CD1c-positive myeloid dendritic cell (primary cell): ENCODE measurements at regions not wholly inside any gene's neighbourhood (a gene's known extent, or its start where the extent isn't known, plus 50 kb on each side); places are given as distances from the start of the nearest gene placed in this dataset.
A peak's percentile ranks its signal among the peaks of the same experiment; 100 is the strongest.
"Not testable (repeated sequence)": the region's sequence is repeated elsewhere in the genome, so short reads cannot be mapped to it uniquely, and the experiment has no call there.

Experiments used
- DNase-seq: peaks from one replicate; pipeline ENCODE4 v3.0.0-alpha.2; 2016; ENCODE audit errors: extremely low spot score

DNA sequence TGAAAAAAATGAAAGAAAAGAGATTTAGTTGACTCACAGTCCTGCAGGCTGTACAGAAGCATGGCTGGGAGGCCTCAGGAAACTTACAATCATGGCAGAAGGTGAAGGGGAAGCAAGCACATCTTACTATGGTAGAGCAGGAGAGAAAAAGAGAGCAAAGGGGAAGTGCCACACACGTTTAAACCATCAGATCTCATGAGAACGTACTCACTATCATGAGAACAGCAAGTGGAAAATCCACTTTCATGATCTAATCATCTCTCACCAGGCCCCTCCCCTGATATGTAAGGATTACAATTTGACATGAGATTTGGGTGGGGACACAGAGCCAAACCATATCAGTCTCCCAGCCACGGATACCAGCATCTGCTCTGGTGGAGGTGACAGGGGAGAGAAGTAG is 50.8 kb upstream of the CPOX start:
- peak; percentile 16 for DNase-seq

GRCh38 chr3:98645039-98645438 is 51.6 kb upstream of the CPOX start:
- peak; percentile 63 for DNase-seq

GRCh38 chr3:98646680-98647079 is 53.3 kb upstream of the CPOX start:
- no peak for DNase-seq

DNA sequence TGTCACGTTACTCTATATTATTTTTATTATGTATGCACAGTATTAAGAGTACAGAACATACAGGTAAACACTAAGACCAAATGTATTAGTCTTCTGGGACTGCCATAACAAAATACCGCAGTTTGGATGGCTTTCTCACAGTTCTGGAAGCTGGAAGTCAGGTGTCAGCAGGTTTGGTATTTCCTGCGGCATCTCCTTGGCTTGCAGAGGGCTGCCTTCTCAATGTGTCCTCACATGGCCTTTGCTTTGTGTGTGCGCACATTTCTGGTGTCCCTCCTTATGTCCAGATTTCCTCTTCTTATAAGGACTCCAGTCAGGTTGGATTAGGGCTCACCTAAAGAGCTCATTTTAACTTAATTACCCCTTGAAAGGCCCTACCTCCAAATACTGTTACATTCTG is 53.8 kb upstream of the CPOX start:
- no peak for DNase-seq

GRCh38 chr3:98650971-98651779 is 57.8 kb upstream of the CPOX start:
- peak; percentile 52 for DNase-seq

DNA sequence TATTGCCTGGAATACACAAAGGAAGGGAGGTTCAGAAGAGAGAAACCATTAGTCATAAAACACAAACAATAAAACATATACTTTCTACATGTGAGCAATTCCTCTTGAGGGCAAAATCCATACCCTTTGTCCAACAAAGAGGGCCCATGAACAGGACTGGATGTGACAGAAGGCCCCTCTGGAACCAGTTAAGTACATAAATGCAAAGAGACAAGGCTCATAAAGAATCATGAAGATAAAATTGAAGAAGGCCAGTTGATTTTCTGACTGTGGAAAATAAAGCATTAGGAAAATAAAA is 58.3 kb upstream of the CPOX start:
- DNase-seq, result no peak

DNA sequence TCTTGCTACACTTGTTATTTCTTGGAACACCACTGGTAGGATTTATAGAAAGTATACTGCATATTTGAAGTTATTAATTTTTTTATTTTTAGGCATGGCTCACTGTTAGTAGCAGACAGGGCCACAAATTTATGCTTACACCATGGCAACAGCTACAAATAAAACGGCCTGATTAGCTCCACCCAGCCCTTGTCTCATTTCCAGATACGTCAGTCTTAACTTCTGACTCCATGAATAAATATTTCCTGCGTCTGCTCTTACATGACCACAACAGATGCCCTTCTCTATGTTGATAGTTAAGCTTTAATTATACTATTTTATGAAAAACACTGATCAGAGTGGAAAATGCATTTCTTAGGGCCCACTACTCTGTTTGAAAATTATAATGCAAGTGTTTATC is 62.3 kb upstream of the CPOX start:
- no peak for DNase-seq

DNA sequence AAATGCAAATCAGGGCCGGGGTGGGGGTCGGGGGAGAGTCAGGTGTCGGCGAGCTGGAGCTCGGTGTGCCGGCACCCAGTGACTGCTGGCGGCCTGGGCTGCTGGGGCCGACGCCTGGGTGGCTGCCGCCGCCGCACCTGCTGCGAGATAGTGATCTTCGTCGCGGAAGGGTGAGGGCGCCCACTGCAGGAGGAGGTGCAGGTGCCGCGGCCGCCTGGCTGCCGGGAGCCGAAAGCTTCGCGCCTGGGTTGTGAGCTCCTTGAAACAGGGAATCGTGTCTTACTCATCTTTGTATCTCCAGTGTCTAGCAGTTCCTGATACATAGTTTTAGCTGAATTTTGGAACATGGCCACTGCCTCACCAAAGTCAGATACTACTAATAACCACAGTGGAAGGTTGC is 64.0 kb upstream of the CPOX start:
- DNase-seq, result peak; percentile 20

DNA sequence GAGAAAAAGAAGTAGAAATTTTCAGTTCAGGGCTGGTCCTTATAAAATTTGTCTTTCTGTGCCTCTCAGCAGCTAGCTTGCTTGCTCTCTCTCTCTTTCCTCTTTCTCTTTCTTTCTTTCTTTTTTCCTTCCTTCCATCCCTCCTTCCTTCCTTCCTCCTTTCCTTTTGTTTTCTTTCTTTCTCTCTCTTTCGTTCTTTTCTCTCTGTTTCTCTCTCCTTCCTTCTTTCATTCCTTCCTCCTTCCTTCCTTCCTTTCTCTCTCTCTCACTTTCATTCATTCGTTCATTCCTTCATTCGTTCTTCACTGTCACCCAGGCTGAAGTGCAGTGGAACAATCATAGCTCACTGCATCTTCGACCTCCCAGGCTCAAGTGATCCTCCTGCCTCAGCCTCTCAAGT is 69.3 kb upstream of the CPOX start:
- DNase-seq, result no peak

DNA sequence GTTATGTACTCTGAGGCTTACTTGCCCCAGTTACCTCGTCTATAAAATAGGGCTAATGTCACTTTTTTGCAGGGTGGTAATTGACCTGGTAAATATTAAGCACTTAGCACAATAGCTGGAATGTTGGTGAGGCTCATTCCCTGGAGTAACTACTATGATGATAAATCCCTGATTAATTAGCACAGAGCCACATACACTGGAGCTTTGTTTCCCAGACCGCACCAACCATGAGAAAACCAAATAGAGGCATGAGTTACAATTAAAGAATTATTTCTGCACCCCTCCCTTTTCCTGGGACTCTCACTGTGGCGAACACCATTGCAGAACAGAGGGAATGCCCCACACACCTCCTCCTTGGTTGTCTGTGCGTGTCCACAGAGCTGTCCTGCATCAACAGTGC is 76.6 kb upstream of the CPOX start:
- DNase-seq, result no peak

GRCh38 chr3:98679986-98680385 is 83.2 kb upstream of the ST3GAL6 start:
- no peak for DNase-seq

DNA sequence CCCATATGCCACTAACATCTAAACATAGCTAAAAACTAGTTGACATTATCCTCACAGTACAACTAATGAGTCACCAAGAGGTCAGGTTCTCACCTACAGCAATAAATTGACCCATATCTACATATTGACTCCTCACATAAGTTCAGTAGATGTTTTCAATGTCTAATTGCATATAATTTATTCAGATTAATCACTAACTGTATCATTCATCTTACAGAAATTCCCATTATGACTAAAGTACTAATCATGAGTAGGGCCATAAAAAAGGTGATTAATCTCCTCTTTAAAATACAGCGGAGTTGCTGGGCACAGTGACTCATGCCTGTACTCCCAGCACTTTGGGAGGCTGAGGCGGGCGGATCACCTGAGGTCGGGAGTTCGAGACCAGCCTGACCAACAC is 82.4 kb upstream of the ST3GAL6 start:
- DNase-seq, result no peak

DNA sequence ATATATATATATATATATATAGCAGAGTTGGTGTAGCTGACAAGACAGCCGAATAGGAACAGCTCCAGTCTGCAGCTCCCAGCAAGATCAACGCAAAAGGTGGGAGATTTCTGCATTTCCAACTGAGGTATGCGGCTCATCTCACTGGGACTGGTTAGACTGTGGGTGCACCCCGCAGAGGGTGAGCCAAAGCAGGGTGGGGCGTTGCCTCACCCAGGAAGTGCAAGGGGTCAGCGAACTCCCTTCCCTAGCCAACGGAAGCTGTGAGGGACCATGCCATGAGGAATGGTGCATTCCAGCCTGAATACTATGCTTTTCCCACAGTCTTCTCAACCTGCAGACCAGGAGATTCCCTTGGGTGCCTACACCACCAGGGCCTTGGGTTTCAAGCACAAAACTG is 81.7 kb upstream of the ST3GAL6 start:
- DNase-seq, result no peak

GRCh38 chr3:98682391-98682790 is 80.7 kb upstream of the ST3GAL6 start:
- DNase-seq, result not testable (repeated sequence)

GRCh38 chr3:98688363-98688762 is 74.8 kb upstream of the ST3GAL6 start:
- DNase-seq, result no peak

DNA sequence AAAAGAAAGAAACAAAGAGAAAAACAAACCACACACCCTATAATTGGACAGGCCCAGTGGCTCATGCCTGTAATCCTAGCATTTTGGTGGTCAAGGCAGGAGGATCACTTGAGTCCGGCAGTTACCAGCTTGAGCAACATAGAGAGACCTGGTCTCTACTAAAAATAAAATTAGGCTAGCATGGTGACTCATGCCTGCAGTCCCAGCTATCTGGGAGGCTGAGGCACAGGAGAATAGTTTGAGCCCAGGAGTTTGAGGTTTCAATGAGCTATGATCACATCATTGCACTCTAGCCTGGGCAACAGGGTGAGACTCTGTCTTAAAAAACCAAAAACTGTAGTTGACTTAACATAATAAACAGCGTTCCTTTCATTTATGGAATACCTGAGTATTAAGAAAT is 72.3 kb upstream of the ST3GAL6 start:
- no peak for DNase-seq

GRCh38 chr3:98691897-98692296 is 71.2 kb upstream of the ST3GAL6 start:
- DNase-seq, result no peak

GRCh38 chr3:98692787-98693473 is 70.2 kb upstream of the ST3GAL6 start:
- DNase-seq, result peak; percentile 16

DNA sequence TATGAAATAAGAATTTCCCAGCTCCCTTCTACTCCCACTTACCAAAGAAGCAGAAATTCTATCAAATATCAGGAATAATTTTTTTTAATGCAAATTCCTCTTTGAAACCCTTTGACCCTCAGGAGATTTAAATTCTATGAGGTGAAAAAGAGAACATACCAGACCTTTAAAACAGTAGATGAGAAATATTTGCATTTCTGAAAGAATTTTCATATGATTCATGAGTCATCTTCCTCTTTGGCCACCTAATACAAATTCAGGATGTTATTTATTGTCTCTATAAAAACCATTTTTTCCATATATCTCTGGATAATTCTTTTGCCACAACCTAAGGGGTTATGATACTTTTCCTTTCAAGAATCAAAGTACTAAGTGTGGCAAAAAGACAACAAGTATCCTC is 67.3 kb upstream of the ST3GAL6 start:
- DNase-seq, result peak; percentile 12

DNA sequence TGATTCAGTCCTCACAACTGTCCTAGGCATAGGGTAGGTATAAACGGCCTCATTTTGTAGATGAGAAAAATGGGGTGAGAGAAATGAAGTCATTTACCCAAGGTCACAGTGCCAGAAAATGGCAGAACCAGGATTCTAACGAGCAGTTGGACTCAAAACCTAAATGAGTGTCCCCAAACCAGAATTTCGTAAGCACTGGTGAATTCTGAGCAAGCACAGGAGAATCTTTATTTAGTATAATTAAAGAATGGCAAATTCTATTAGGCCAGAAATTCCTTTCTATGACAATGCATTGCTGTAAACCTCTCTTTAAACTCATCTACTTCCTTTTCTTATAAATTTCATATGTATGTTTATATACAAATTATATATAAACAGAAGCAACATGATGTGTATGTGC is 66.8 kb upstream of the ST3GAL6 start:
- DNase-seq, result not testable (repeated sequence)

DNA sequence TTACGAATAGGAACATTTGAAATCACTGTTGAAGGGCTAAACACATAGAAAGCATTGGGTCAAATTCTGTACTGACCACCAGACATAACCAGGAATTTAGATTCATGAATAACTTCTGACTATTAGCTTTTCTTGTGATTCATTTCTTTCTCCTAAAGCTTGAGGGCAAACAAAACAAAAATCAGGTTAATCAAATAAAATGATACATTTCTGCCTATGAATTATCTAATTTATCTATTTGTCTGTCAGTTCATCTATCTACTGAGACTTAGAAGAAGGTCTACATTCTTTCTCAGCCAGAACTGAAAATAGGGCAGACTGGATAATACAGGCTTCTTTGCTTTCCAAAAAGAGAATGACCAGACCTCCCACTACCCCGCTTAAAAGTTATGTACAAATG is 65.9 kb upstream of the ST3GAL6 start:
- DNase-seq, result no peak

DNA sequence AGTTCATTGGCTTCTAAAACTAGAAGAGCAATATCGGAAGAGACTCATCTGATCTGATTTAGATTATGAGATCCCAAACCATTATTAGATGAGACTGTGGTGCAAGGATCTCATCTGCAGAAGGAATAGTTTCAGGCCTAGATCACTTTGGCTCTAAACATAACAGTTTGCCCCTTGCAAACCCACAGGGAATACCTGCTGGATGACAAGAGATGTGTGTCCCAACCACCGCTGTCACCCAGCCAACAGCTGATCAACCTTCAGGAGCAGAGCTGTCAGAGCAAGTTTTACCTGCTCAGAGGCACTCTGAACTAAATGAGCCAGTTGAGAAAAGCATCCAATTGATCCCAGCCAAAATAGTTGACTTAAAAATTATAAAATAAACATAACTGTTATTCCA is 64.0 kb upstream of the ST3GAL6 start:
- DNase-seq, result no peak

DNA sequence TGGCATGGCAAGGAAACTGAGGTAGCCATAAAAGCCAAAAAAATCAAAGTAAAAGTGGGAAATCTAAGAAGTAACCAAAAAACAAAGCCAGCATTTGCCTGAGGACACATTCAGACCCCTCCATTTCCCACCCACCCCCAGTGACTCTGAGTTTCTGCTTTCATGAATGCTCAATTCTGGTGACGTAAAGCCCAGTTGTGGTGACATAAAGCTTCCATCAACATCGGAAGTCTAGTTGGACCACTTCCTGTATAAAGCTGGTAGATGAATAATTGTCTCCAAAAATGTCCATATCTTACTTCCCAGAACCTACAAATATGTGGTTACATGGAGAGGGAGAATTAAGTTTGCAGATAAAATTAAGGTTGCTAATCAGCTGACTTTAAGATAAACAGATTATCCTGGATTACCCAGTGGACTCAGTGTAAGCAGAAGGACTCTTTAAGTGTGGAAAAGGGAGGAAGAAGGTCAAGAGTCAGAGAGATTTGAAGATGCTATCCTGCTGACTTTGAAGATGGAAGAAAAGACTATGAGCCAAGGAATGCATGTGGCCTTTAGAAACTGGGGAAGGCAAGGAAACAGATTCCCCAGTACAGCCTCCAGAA is 62.0 kb upstream of the ST3GAL6 start:
- DNase-seq, result peak; percentile 48
